GM21390 (cell line): ENCODE measurements at regions not wholly inside any gene's neighbourhood (a gene's known extent, or its start where the extent isn't known, plus 50 kb on each side); places are given as distances from the start of the nearest gene placed in this dataset.
"Not testable (repeated sequence)": the region's sequence is repeated elsewhere in the genome, so short reads cannot be mapped to it uniquely, and the experiment has no call there.

Experiments
- ATAC-seq: cut with Tn5 transposase; IDR thresholded peaks from one replicate; pipeline ENCODE4 v1.9.1; 2021; ENCODE audit not compliant: unreplicated experiment

GRCh38 chr21:16460936-16461335 lies 731.2 kb downstream of the USP25 start:
- no peak for ATAC-seq

GRCh38 chr21:16464211-16464889 lies 734.6 kb downstream of the USP25 start:
- ATAC-seq, result not testable (repeated sequence)

GRCh38 chr21:16468184-16468583 lies 738.4 kb downstream of the USP25 start:
- no peak for ATAC-seq

- ATAC-seq, result no peak
Observed at GRCh38 chr21:16473988-16474387, 744.2 kb downstream of the USP25 start.

GRCh38 chr21:16476056-16476825 lies 746.5 kb downstream of the USP25 start:
- no peak for ATAC-seq

- no peak for ATAC-seq
Observed at GRCh38 chr21:16488042-16488441, 758.3 kb downstream of the USP25 start.

GRCh38 chr21:16492356-16492755 lies 762.6 kb downstream of the USP25 start:
- no peak for ATAC-seq

- no peak for ATAC-seq
Observed at GRCh38 chr21:16492892-16493291, 763.1 kb downstream of the USP25 start.

- ATAC-seq, result no peak
Observed at GRCh38 chr21:16496609-16497008, 766.8 kb downstream of the USP25 start.

- no peak for ATAC-seq
Observed at GRCh38 chr21:16500271-16500670, 770.5 kb downstream of the USP25 start.

GRCh38 chr21:16502273-16502672 lies 772.5 kb downstream of the USP25 start:
- ATAC-seq, result no peak

GRCh38 chr21:16502897-16503296 lies 773.1 kb downstream of the USP25 start:
- no peak for ATAC-seq

GRCh38 chr21:16504281-16504680 lies 774.5 kb downstream of the USP25 start:
- no peak for ATAC-seq

GRCh38 chr21:16504766-16505165 lies 775.0 kb downstream of the USP25 start:
- no peak for ATAC-seq

GRCh38 chr21:16509476-16509875 lies 779.7 kb downstream of the USP25 start:
- no peak for ATAC-seq

GRCh38 chr21:16514316-16514715 lies 784.5 kb downstream of the USP25 start:
- ATAC-seq, result no peak

- ATAC-seq, result no peak
Observed at GRCh38 chr21:16517383-16517782, 787.6 kb downstream of the USP25 start.

GRCh38 chr21:16519036-16519435 lies 789.3 kb downstream of the USP25 start:
- ATAC-seq, result no peak

- no peak for ATAC-seq
Observed at GRCh38 chr21:16519644-16520043, 789.9 kb downstream of the USP25 start.

GRCh38 chr21:16522548-16522947 lies 792.8 kb downstream of the USP25 start:
- no peak for ATAC-seq

- ATAC-seq, result no peak
Observed at GRCh38 chr21:16530656-16531055, 800.9 kb downstream of the USP25 start.

- no peak for ATAC-seq
Observed at GRCh38 chr21:16532840-16533239, 803.1 kb downstream of the USP25 start.
